VCaP (cell line): ENCODE measurements at regions not wholly inside any gene's neighbourhood (a gene's known extent, or its start where the extent isn't known, plus 50 kb on each side); places are given as distances from the start of the nearest gene placed in this dataset.

Source experiments
- H3K27ac ChIP-seq: fragments of 450-650 bp; 2 replicates; pipeline ENCODE4 v1.5.1; 2017
- CTCF ChIP-seq: fragments of 450-650 bp; conservative IDR thresholded peaks from 2 replicates; pipeline ENCODE4 v1.5.1; 2017; ENCODE audit warnings: mild to moderate bottlenecking, moderate library complexity

GRCh38 chr12:71299541-71300376 is 139.8 kb upstream of the LGR5 start:
- no peak overlapping the region for H3K27ac ChIP-seq
- no peak for TF ChIP-seq CTCF

- no peak for TF ChIP-seq CTCF
- no peak overlapping the region for H3K27ac ChIP-seq
Observed at GRCh38 chr12:71297930-71298329, 140.1 kb upstream of the TSPAN8 start.

GRCh38 chr12:71295953-71296352 is 138.2 kb upstream of the TSPAN8 start:
- TF ChIP-seq CTCF, result no peak

GRCh38 chr12:71291746-71292145 is 133.9 kb upstream of the TSPAN8 start:
- no peak for TF ChIP-seq CTCF
- no peak overlapping the region for H3K27ac ChIP-seq

More at GRCh38 chr12:71295953-71296352, 138.2 kb upstream of the TSPAN8 start:
- no peak overlapping the region for H3K27ac ChIP-seq

GRCh38 chr12:71283883-71284282 is 126.1 kb upstream of the TSPAN8 start:
- H3K27ac ChIP-seq, result no peak overlapping the region
- no peak for TF ChIP-seq CTCF

GRCh38 chr12:71282925-71283324 is 125.1 kb upstream of the TSPAN8 start:
- H3K27ac ChIP-seq, result no peak overlapping the region
- no peak for TF ChIP-seq CTCF

- no peak overlapping the region for H3K27ac ChIP-seq
- no peak for TF ChIP-seq CTCF
Observed at GRCh38 chr12:71282020-71282419, 124.2 kb upstream of the TSPAN8 start.
